H1 (cell line): ENCODE measurements at regions not wholly inside any gene's neighbourhood (a gene's known extent, or its start where the extent isn't known, plus 50 kb on each side); places are given as distances from the start of the nearest gene placed in this dataset.

ENCODE experiments used
- BCL11A ChIP-seq, 2 experiments: IDR thresholded peaks; one replicate each; pipeline ENCODE4 v1.6.1; 2011; ENCODE audit warnings: low read depth in 2 of 2, low read length in 2 of 2, mild to moderate bottlenecking in 2 of 2
- BRCA1 ChIP-seq: IDR thresholded peaks from 2 replicates; pipeline ENCODE4 v1.6.1; 2012; ENCODE audit warnings: low read depth, low read length, improper control_type of control experiment
- CBX8 ChIP-seq: fragments of 300-800, 300-1000 bp; sonication (generic); IDR thresholded peaks from 2 replicates; pipeline ENCODE4 v1.7.1; 2016; ENCODE audit warnings: low read depth, low read length, borderline replicate concordance
- EZH2 ChIP-seq: fragments of 200-600 bp; sonication (generic); IDR thresholded peaks from 2 replicates; pipeline ENCODE4 v1.7.1; 2012; ENCODE audit warnings: low read depth, mild to moderate bottlenecking, moderate library complexity, low read length, inconsistent platforms; ENCODE audit not compliant: severe bottlenecking
- GABPA ChIP-seq: IDR thresholded peaks from 2 replicates; pipeline ENCODE4 v1.6.1; 2011; ENCODE audit warnings: mild to moderate bottlenecking, low read length, moderate library complexity, borderline replicate concordance; ENCODE audit not compliant: insufficient read depth
- JUN ChIP-seq: IDR thresholded peaks from 2 replicates; pipeline ENCODE4 v1.6.1; 2011; ENCODE audit warnings: low read depth, mild to moderate bottlenecking, improper control_type of control experiment, low read length
- NANOG ChIP-seq: IDR thresholded peaks from 2 replicates; pipeline ENCODE4 v1.6.1; 2011; ENCODE audit warnings: low read length, low read depth, mild to moderate bottlenecking, inconsistent platforms; ENCODE audit not compliant: insufficient read depth, poor library complexity, severe bottlenecking
- POLR2A ChIP-seq, 2 experiments: IDR thresholded peaks; 1 replicate in 1 of 2; 2 replicates in 1 of 2; pipeline ENCODE4 v1.6.1; 2011; ENCODE audit warnings: low read depth in 2 of 2, low read length in 2 of 2, mild to moderate bottlenecking in 2 of 2; ENCODE audit errors: control extremely low read depth in 1 of 2
- POU5F1 ChIP-seq: IDR thresholded peaks from 2 replicates; pipeline ENCODE4 v1.6.1; 2011; ENCODE audit warnings: low read depth, mild to moderate bottlenecking, low read length, moderate library complexity
- RFX5 ChIP-seq: IDR thresholded peaks from 2 replicates; pipeline ENCODE4 v1.6.1; 2011; ENCODE audit warnings: low read depth, low read length, improper control_type of control experiment, borderline replicate concordance
- SUZ12 ChIP-seq: fragments of 200-600 bp; sonication (generic); IDR thresholded peaks from 2 replicates; pipeline ENCODE4 v1.6.1; 2012; ENCODE audit warnings: mild to moderate bottlenecking, inconsistent platforms, low read length, moderate library complexity, mixed read lengths
- ZNF274 ChIP-seq: IDR thresholded peaks from 2 replicates; pipeline ENCODE4 v1.7.0; 2012; ENCODE audit warnings: low read length, borderline replicate concordance; ENCODE audit errors: extremely low read depth
- TF ChIP-seq, protein P1 (sequence below), 3 experiments: IDR thresholded peaks; 1 replicate in 2 of 3; 2 replicates in 1 of 3; pipeline versions ENCODE4 v1.5.1 to v1.6.1; 2011; ENCODE audit warnings: low read length in 3 of 3, mild to moderate bottlenecking in 3 of 3, inconsistent platforms in 2 of 3, low read depth in 1 of 3, moderate library complexity in 1 of 3; ENCODE audit not compliant: insufficient read depth in 1 of 3; ENCODE audit errors: control extremely low read depth in 1 of 3
- TF ChIP-seq, protein P2 (sequence below): IDR thresholded peaks from 2 replicates; pipeline ENCODE4 v1.6.1; 2012; ENCODE audit warnings: low read length, inconsistent platforms

DNA sequence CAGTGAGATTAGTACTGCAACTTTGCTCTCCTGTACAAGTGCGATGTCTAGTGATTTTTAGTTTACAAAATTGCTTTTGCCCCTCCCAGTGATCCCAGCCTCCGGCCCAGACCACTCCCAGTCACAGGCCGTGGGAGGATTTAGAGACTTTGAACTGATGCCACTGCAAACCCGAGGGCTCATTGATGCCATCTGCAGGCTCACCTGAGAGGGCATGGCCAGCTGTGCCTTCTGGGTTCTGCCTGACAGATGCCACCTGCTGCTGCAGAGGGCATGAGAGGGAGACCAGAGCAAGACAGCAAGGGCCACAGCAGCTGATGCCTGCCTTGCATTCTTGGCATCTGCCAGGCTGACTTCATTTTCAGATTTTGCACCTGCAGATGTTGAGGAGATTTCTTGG lies 593.8 kb downstream of the CDK5RAP2 start:
- TF ChIP-seq RFX5 = no peak
- TF ChIP-seq BCL11A (IDR thresholded peaks at IDR 0.05; ENCODE audit: low read depth in 2 of 2, low read length in 2 of 2) = no peak
- TF ChIP-seq POLR2A (IDR thresholded peaks at IDR 0.05; ENCODE audit: control extremely low read depth in 1 of 2, low read depth in 2 of 2, low read length in 2 of 2) = no peak
- TF ChIP-seq JUN = no peak
- no peak for TF ChIP-seq EZH2
- no peak for TF ChIP-seq CBX8
- TF ChIP-seq, protein P1, sequence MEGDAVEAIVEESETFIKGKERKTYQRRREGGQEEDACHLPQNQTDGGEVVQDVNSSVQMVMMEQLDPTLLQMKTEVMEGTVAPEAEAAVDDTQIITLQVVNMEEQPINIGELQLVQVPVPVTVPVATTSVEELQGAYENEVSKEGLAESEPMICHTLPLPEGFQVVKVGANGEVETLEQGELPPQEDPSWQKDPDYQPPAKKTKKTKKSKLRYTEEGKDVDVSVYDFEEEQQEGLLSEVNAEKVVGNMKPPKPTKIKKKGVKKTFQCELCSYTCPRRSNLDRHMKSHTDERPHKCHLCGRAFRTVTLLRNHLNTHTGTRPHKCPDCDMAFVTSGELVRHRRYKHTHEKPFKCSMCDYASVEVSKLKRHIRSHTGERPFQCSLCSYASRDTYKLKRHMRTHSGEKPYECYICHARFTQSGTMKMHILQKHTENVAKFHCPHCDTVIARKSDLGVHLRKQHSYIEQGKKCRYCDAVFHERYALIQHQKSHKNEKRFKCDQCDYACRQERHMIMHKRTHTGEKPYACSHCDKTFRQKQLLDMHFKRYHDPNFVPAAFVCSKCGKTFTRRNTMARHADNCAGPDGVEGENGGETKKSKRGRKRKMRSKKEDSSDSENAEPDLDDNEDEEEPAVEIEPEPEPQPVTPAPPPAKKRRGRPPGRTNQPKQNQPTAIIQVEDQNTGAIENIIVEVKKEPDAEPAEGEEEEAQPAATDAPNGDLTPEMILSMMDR (IDR thresholded peaks at IDR 0.05; ENCODE audit: control extremely low read depth in 1 of 3, insufficient read depth in 1 of 3, low read depth in 1 of 3, low read length in 3 of 3) = peak in 2 of 3 experiments; percentile 9 to 20; a peak in 2 of 4 replicates
- no peak for TF ChIP-seq ZNF274
- no peak for TF ChIP-seq POU5F1
- TF ChIP-seq, protein P2, sequence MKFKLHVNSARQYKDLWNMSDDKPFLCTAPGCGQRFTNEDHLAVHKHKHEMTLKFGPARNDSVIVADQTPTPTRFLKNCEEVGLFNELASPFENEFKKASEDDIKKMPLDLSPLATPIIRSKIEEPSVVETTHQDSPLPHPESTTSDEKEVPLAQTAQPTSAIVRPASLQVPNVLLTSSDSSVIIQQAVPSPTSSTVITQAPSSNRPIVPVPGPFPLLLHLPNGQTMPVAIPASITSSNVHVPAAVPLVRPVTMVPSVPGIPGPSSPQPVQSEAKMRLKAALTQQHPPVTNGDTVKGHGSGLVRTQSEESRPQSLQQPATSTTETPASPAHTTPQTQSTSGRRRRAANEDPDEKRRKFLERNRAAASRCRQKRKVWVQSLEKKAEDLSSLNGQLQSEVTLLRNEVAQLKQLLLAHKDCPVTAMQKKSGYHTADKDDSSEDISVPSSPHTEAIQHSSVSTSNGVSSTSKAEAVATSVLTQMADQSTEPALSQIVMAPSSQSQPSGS = no peak
- no peak for TF ChIP-seq SUZ12
- no peak for TF ChIP-seq BRCA1
- no peak for TF ChIP-seq NANOG
- TF ChIP-seq GABPA = no peak
